Heart right ventricle (tissue), 16 donors: ENCODE measurements at regions not wholly inside any gene's neighbourhood (a gene's known extent, or its start where the extent isn't known, plus 50 kb on each side); places are given as distances from the start of the nearest gene placed in this dataset.

Experiments used
- ATAC-seq, 8 donors: fragments of 200-7000 bp; cut with Tn5 transposase; one replicate each; pipeline ENCODE4 v1.9.1; 2020; ENCODE audit warnings: mild to moderate bottlenecking in 8 of 8, moderate library complexity in 8 of 8, moderate number of reproducible peaks in 1 of 8
- DNase-seq, 2 donors: peaks; one replicate each; pipeline ENCODE4 v3.0.0-alpha.2; 2020
- H3K27ac ChIP-seq, 10 donors: fragments of 200-600 bp; sonication (generic) in 2 of 10; one replicate each; pipeline versions ENCODE4 v1.5.0 to v1.8.0; 2020 to 2022; ENCODE audit warnings: mild to moderate bottlenecking in 3 of 10
- H3K27me3 ChIP-seq, 7 donors: fragments of 200-600 bp; one replicate each; pipeline ENCODE4 v1.8.0; 2021 to 2022; ENCODE audit warnings: mild to moderate bottlenecking in 2 of 7
- H3K36me3 ChIP-seq, 9 donors: fragments of 200-600 bp; sonication (generic) in 1 of 9; one replicate each; pipeline versions ENCODE4 v1.5.0 to v1.8.0; 2020 to 2022; ENCODE audit warnings: mild to moderate bottlenecking in 2 of 9
- H3K4me1 ChIP-seq, 9 donors: fragments of 200-600 bp; sonication (generic) in 1 of 9; one replicate each; pipeline versions ENCODE4 v1.5.0 to v1.8.0; 2020 to 2022; ENCODE audit warnings: mild to moderate bottlenecking in 4 of 9
- H3K4me3 ChIP-seq, 10 donors: fragments of 200-600 bp; sonication (generic) in 2 of 10; one replicate each; pipeline versions ENCODE4 v1.5.0 to v1.8.0; 2020 to 2022; ENCODE audit warnings: mild to moderate bottlenecking in 7 of 10, moderate library complexity in 2 of 10
- H3K9me3 ChIP-seq, 11 donors: fragments of 200-600 bp in 10 of 11; sonication (generic) in 2 of 11; one replicate each; pipeline versions ENCODE4 v1.5.0 to v1.8.0; 2013 to 2022; ENCODE audit warnings: mild to moderate bottlenecking in 2 of 11, control low read depth in 1 of 11, moderate library complexity in 1 of 11
- CTCF ChIP-seq, 9 donors: fragments of 200-600 bp; sonication (generic) in 2 of 9; IDR thresholded peaks; one replicate each; pipeline versions ENCODE4 v1.5.0 to v1.8.0; 2021 to 2022; ENCODE audit warnings: antibody characterized with exemption in 9 of 9, mild to moderate bottlenecking in 5 of 9, moderate library complexity in 1 of 9
- WGBS, 2 donors: extraction: QIAGEN DNeasy Blood & Tissue Kit; methylation state at CpG; one replicate each; pipeline ENCODE4 v1.1.7; 2013; ENCODE audit warnings: inconsistent platforms in 1 of 2; 5-methylcytosine and 5-hydroxymethylcytosine counted together
- intact Hi-C, 10 donors: fragments of 100-400 bp; cut with DNase I; formaldehyde crosslinking; loops; one replicate each; pipeline versions ENCODE4 v1.11.1 to v1.14.2; 2022
- donor health status: Arrhythmogenic right ventricular cardiomyopathy.
- donor health status: ischemic (EF 13 %, LVEDD 7.1; RV severe dilation, severe dysfunction).
- donor health status: healthy with polysubstance abuse.
- donor health status: DM: no; HTN: yes; CAD: no.
- donor health status: DM: no; HTN: no; CAD: no.
- donor health status: ischemic (EF 25% LVEDD 6.9; RV normal size, moderate dysfunction).
- donor health status: ischemic (EF 25% LVEDD 5.7; RV mildly dilated, moderate dysfunction).
- donor health status: healthy.
- donor health status: DM: yes; HTN: yes; CAD: no.
- donor health status: Ischemic cardiomyopathy.
- donor health status: ischemic (EF 35%, LVEDD 5.7; RV mildly dilated, moderate dysfunction).
- donor health status: nonischemic (EF 11% LVEDD 7.7; RV severe dilation, severe dysfunction).
- donor health status: DM: yes; HTN: yes; CAD: no.
- donor health status: PGD.
- donor health status: ischemic (EF 29% LVEDD 5.4; RV normal size, mild dysfunction).
- donor health status: nonischemic (EF 23%, LVEDD 6.1; RV moderate dilation, normal function).

DNA sequence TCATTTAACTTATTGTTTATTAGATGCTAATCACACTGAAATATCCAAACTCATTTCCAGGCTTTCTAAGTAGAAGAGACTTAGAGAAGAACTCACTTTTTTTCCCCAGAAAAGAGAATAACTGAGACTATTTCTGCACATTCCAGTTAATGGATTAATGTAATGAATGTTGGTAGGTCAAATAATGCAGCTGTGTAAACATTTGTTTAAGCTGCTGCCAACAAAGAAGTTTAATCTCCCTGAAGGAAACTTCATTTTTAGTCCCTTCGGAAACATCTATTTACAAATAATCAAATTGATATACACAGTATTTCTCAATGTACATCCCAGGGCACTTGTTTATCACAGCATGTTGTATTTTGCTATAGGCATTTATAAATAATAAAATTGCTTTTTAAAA is 126.9 kb downstream of the KCNS3 start:
- 44 to 64% methylated on average over 1 of the region's 1 CpG for WGBS, 2 donors
- ATAC-seq (no peak), DNase-seq (no peak)
- intact Hi-C loops, result no loop called here
- H3K27me3 ChIP-seq, result no peaks in the 10 kb centered on the region
- H3K36me3 ChIP-seq, result no peaks in the 10 kb centered on the region
- H3K4me1 ChIP-seq, result peaks cover 0 to 8% (median 0%) of the 10 kb centered on the region in 9 donors
- no peak overlapping the region for H3K27ac ChIP-seq
- H3K4me3 ChIP-seq, result no peak overlapping the region
- no peak for TF ChIP-seq CTCF (IDR thresholded peaks at IDR 0.05)
- peaks cover 0 to 26% (median 0%) of the 10 kb centered on the region in 11 donors for H3K9me3 ChIP-seq

GRCh38 chr2:18001671-18002070 is 123.2 kb downstream of the KCNS3 start:
- H3K36me3 ChIP-seq, result no peaks in the 10 kb centered on the region
- intact Hi-C loops, result no loop called here
- 56 to 58% methylated on average over 4 of the region's 4 CpGs for WGBS, 2 donors
- ATAC-seq, result no peak
- peaks cover 0 to 45% (median 10%) of the 10 kb centered on the region in 11 donors for H3K9me3 ChIP-seq
- no peak for TF ChIP-seq CTCF (IDR thresholded peaks at IDR 0.05)
- no peaks in the 10 kb centered on the region for H3K27me3 ChIP-seq
- no peak overlapping the region for H3K4me3 ChIP-seq
- H3K4me1 ChIP-seq, result peaks cover 0 to 8% (median 0%) of the 10 kb centered on the region in 9 donors
- DNase-seq, result no peak
- H3K27ac ChIP-seq, result no peak overlapping the region

- DNase-seq, result no peak
- WGBS, 2 donors, result 78 to 80% methylated on average over 3 of the region's 3 CpGs
- H3K36me3 ChIP-seq, result no peaks in the 10 kb centered on the region
- no peak overlapping the region for H3K4me3 ChIP-seq
- intact Hi-C loops, result no loop called here
- TF ChIP-seq CTCF (IDR thresholded peaks at IDR 0.05), result no peak
- peaks cover 0 to 42% (median 10%) of the 10 kb centered on the region in 11 donors for H3K9me3 ChIP-seq
- H3K27ac ChIP-seq, result no peak overlapping the region
- no peak for ATAC-seq
- H3K27me3 ChIP-seq, result no peaks in the 10 kb centered on the region
- no peaks in the 10 kb centered on the region for H3K4me1 ChIP-seq
These were observed 118.5 kb downstream of the KCNS3 start for GRCh38 chr2:17996978-17997377.

GRCh38 chr2:17995593-17995992 is 117.1 kb downstream of the KCNS3 start:
- no peak for TF ChIP-seq CTCF (IDR thresholded peaks at IDR 0.05)
- DNase-seq (no peak), ATAC-seq (no peak)
- no peaks in the 10 kb centered on the region for H3K27me3 ChIP-seq
- no peak overlapping the region for H3K4me3 ChIP-seq
- no peak overlapping the region for H3K27ac ChIP-seq
- intact Hi-C loops, result no loop called here
- no peaks in the 10 kb centered on the region for H3K36me3 ChIP-seq
- no peaks in the 10 kb centered on the region for H3K4me1 ChIP-seq
- WGBS, 2 donors, result 79 to 84% methylated on average over 5 of the region's 5 CpGs
- H3K9me3 ChIP-seq, result peaks cover 0 to 30% (median 10%) of the 10 kb centered on the region in 11 donors
